ENCODE measurements at regions not wholly inside any gene's neighbourhood (a gene's known extent, or its start where the extent isn't known, plus 50 kb on each side); places are given as distances from the start of the nearest gene placed in this dataset.

GRCh38 chr6:144660561-144661115 is 375.5 kb downstream of the UTRN start:
- TF ChIP-seq POLR2A (IDR thresholded peaks at IDR 0.05) (no peak), CTCF (IDR thresholded peaks at IDR 0.05) (no peak)
